ENCODE measurements at regions not wholly inside any gene's neighbourhood (a gene's known extent, or its start where the extent isn't known, plus 50 kb on each side); places are given as distances from the start of the nearest gene placed in this dataset.

DNA sequence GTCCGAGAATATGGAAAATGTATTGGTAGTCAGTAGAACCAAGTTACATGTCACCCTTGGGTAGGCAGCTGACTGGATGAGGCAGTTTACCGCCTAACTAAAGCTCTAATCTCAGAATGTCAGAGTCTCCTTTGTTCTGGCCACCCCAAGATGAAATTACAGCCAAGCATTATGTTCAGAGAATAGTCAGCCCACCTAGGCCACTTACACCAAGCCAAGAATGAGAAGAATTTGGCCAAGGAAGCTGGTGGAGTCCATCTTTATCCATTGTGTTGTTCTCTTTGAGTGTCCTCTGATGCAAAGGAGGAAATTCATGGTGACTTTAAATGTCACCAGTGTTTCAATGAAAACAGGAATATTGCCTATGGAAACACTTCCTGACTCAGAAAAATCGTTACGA is 275.1 kb upstream of the MAP3K1 start:
- TF ChIP-seq POLR2A (IDR thresholded peaks at IDR 0.05): no peak
- TF ChIP-seq, protein P1, sequence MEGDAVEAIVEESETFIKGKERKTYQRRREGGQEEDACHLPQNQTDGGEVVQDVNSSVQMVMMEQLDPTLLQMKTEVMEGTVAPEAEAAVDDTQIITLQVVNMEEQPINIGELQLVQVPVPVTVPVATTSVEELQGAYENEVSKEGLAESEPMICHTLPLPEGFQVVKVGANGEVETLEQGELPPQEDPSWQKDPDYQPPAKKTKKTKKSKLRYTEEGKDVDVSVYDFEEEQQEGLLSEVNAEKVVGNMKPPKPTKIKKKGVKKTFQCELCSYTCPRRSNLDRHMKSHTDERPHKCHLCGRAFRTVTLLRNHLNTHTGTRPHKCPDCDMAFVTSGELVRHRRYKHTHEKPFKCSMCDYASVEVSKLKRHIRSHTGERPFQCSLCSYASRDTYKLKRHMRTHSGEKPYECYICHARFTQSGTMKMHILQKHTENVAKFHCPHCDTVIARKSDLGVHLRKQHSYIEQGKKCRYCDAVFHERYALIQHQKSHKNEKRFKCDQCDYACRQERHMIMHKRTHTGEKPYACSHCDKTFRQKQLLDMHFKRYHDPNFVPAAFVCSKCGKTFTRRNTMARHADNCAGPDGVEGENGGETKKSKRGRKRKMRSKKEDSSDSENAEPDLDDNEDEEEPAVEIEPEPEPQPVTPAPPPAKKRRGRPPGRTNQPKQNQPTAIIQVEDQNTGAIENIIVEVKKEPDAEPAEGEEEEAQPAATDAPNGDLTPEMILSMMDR (IDR thresholded peaks at IDR 0.05): no peak

All from right lobe of liver (tissue), 4 donors.